Mesendoderm (in vitro differentiated cells): ENCODE measurements at regions not wholly inside any gene's neighbourhood (a gene's known extent, or its start where the extent isn't known, plus 50 kb on each side); places are given as distances from the start of the nearest gene placed in this dataset.
A peak's percentile ranks its signal among the peaks of the same experiment; 100 is the strongest.
"Not testable (repeated sequence)": the region's sequence is repeated elsewhere in the genome, so short reads cannot be mapped to it uniquely, and the experiment has no call there.

Experiments used
- DNase-seq: peaks from one replicate; pipeline ENCODE4 v3.0.0; 2013
- H2AK5ac ChIP-seq: 2 replicates; pipeline ENCODE4 v1.6.1; 2013; ENCODE audit warnings: low read length, inconsistent platforms
- H2BK120ac ChIP-seq: 2 replicates; pipeline ENCODE4 v1.6.1; 2013; ENCODE audit warnings: low read depth, mild to moderate bottlenecking, low read length, moderate library complexity, mixed read lengths
- H2BK15ac ChIP-seq: replicated peaks from 2 replicates; pipeline ENCODE4 v1.6.1; 2013; ENCODE audit warnings: low read depth, mild to moderate bottlenecking, moderate library complexity
- H2BK5ac ChIP-seq: 2 replicates; pipeline ENCODE4 v1.6.1; 2013; ENCODE audit warnings: low read length, inconsistent platforms
- H3K18ac ChIP-seq: 2 replicates; pipeline ENCODE4 v1.6.1; 2013; ENCODE audit warnings: mild to moderate bottlenecking, low read length, mixed read lengths
- H3K23ac ChIP-seq: one replicate; pipeline ENCODE4 v1.6.1; 2013; ENCODE audit warnings: low read length
- H3K27ac ChIP-seq: 2 replicates; pipeline ENCODE4 v1.5.1; 2013; ENCODE audit warnings: low read depth, mild to moderate bottlenecking, inconsistent platforms, low read length, moderate library complexity
- H3K27me3 ChIP-seq: 2 replicates; pipeline ENCODE4 v1.6.1; 2013; ENCODE audit warnings: low read length, control low read depth, mild to moderate bottlenecking, inconsistent platforms; ENCODE audit not compliant: insufficient read depth, poor library complexity
- H3K36me3 ChIP-seq: 2 replicates; pipeline ENCODE4 v1.6.1; 2013; ENCODE audit warnings: low read length, inconsistent platforms; ENCODE audit not compliant: control insufficient read depth, insufficient read depth
- H3K4ac ChIP-seq: one replicate; pipeline ENCODE4 v1.6.1; 2013; ENCODE audit warnings: low read depth, mild to moderate bottlenecking, low read length, moderate library complexity
- H3K4me1 ChIP-seq: 2 replicates; pipeline ENCODE4 v1.6.1; 2013; ENCODE audit warnings: low read depth, low read length, inconsistent platforms; ENCODE audit not compliant: control insufficient read depth
- H3K4me2 ChIP-seq: 2 replicates; pipeline ENCODE4 v1.6.1; 2013; ENCODE audit warnings: low read length
- H3K4me3 ChIP-seq: 2 replicates; pipeline ENCODE4 v1.5.1; 2013; ENCODE audit warnings: mild to moderate bottlenecking, low read length
- H3K56ac ChIP-seq: one replicate; pipeline ENCODE4 v1.6.1; 2013; ENCODE audit warnings: low read length
- H3K79me1 ChIP-seq: 2 replicates; pipeline ENCODE4 v1.6.1; 2013; ENCODE audit warnings: low read length, inconsistent platforms
- H3K79me2 ChIP-seq: 2 replicates; pipeline ENCODE4 v1.6.1; 2013; ENCODE audit warnings: mild to moderate bottlenecking, low read length; ENCODE audit not compliant: control insufficient read depth, insufficient read depth
- H3K9ac ChIP-seq: 2 replicates; pipeline ENCODE4 v1.6.1; 2013; ENCODE audit warnings: low read length, inconsistent platforms
- H4K5ac ChIP-seq: one replicate; pipeline ENCODE4 v1.6.1; 2013; ENCODE audit warnings: low read length
- H4K8ac ChIP-seq: one replicate; pipeline ENCODE4 v1.6.1; 2013; ENCODE audit warnings: low read depth, mild to moderate bottlenecking, control low read depth, low read length, moderate library complexity
- WGBS: extraction: QIAGEN DNeasy Blood & Tissue Kit; methylation state at CpG from one replicate; pipeline ENCODE4 v1.1.7; 2013; ENCODE audit warnings: low lambda C conversion rate, missing lambda C conversion rate; ENCODE audit not compliant: insufficient coverage; ENCODE audit errors: extremely low coverage; 5-methylcytosine and 5-hydroxymethylcytosine counted together

DNA sequence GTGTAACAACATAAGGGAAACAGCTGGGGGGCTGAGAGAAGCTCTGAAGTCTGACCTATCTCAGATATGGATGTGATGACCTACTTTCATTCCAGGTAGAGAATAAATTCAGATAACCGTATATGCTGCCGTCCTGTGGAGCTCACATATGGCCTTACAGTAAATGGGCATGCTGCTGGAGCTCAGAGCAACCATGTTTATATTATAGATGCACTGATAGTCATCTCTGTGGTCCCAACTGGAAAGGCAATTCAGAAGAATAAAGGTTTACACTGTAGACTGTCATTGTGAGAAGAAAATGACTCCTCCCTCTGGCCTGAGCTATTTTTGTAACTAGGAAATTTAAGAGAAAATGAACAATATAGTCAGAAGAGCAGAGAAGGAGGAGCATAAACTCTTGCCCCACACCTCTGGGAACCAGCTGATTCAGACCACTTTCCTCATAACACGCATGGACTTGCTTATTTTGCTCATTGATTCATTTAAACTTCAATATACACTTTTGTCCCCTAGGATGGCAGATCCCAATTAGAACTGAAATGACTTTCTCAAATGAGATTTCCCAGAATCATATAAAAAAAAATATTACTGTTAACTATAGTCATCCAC lies 69.9 kb upstream of the NXPH1 start:
- no peak overlapping the region for H4K5ac ChIP-seq
- no peak overlapping the region for H3K27ac ChIP-seq
- no peak overlapping the region for H3K56ac ChIP-seq
- no CpG with 5 or more reads among the region's 3 CpGs for WGBS
- no peaks in the 10 kb centered on the region for H3K36me3 ChIP-seq
- no peak overlapping the region for H3K23ac ChIP-seq
- no peaks in the 10 kb centered on the region for H3K27me3 ChIP-seq
- no peak overlapping the region for H3K18ac ChIP-seq
- H3K79me2 ChIP-seq, result no peaks in the 10 kb centered on the region
- H3K4me1 ChIP-seq, result peaks cover 8% of the 10 kb centered on the region
- H3K79me1 ChIP-seq, result no peaks in the 10 kb centered on the region
- H4K8ac ChIP-seq, result no peak overlapping the region
- H2BK120ac ChIP-seq, result no peak overlapping the region
- no peak overlapping the region for H3K4me3 ChIP-seq
- DNase-seq, result no peak
- no peak overlapping the region for H2BK15ac ChIP-seq
- no peak overlapping the region for H3K4me2 ChIP-seq
- H3K4ac ChIP-seq, result no peak overlapping the region
- no peak overlapping the region for H2AK5ac ChIP-seq
- H3K9ac ChIP-seq, result no peak overlapping the region
- no peak overlapping the region for H2BK5ac ChIP-seq

DNA sequence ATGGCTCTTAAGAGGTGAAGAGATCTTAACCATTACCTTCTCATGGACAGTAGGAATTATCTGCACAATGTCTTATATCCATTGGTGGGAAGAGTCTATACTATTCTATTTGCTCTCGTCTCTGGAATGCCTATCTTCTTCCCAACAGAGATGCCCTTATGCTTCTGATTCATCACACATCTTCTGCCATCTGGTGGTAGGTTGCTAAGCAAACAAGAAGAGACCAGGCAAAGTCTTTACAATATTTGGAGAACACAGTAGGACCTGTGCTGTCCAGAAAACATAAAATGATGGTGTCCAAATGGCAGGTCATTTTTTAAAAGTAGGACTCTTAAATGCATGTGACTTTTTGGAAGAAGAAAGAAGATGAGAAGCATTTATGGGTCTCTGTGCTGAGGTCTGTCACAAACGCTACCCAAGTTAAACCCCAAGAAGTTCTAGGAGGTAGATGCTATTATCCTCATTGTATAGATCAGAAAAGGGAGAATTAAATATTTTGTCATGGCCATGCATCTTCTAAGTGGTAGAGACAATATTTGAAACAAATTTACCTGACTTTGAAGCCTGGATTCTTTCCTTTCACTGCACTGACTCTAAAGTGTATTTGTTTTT lies 67.8 kb upstream of the NXPH1 start:
- no peak overlapping the region for H3K4me2 ChIP-seq
- no peak overlapping the region for H3K18ac ChIP-seq
- no peak overlapping the region for H2BK120ac ChIP-seq
- no peaks in the 10 kb centered on the region for H3K79me1 ChIP-seq
- H2AK5ac ChIP-seq, result no peak overlapping the region
- no peak overlapping the region for H2BK15ac ChIP-seq
- H3K27me3 ChIP-seq, result no peaks in the 10 kb centered on the region
- H3K4me3 ChIP-seq, result no peak overlapping the region
- H3K23ac ChIP-seq, result no peak overlapping the region
- peaks cover 8% of the 10 kb centered on the region for H3K4me1 ChIP-seq
- no peak overlapping the region for H2BK5ac ChIP-seq
- no CpG with 5 or more reads among the region's 2 CpGs for WGBS
- DNase-seq, result peak; percentile 78
- no peak overlapping the region for H3K27ac ChIP-seq
- H4K8ac ChIP-seq, result no peak overlapping the region
- H3K4ac ChIP-seq, result no peak overlapping the region
- no peak overlapping the region for H3K9ac ChIP-seq
- no peaks in the 10 kb centered on the region for H3K79me2 ChIP-seq
- no peak overlapping the region for H3K56ac ChIP-seq
- H3K36me3 ChIP-seq, result no peaks in the 10 kb centered on the region
- H4K5ac ChIP-seq, result no peak overlapping the region

DNA sequence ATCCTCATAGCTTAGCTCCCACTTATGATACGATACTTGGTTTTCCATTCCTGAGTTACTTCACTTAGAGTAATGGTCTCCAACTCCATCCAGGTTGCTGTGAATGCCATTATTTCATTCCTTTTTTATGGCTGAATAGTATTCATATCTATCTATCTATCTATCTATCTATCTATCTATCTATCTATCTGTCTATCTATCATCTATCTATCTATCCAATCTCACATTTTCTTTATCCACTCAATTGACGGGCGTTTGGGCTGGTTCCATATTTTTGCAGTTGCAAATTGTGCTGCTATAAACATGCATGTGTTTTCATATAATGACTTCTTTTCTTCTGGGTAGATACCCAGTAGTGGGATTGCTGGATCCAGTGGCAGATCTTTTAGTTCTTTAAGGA lies 65.4 kb upstream of the NXPH1 start:
- H2AK5ac ChIP-seq, H3K9ac ChIP-seq, H4K5ac ChIP-seq, H3K23ac ChIP-seq, H3K4ac ChIP-seq, H2BK120ac ChIP-seq, H3K18ac ChIP-seq, H3K79me1 ChIP-seq, H3K4me3 ChIP-seq, H2BK15ac ChIP-seq, H3K4me1 ChIP-seq, H2BK5ac ChIP-seq, H3K4me2 ChIP-seq, H3K56ac ChIP-seq, DNase-seq, H4K8ac ChIP-seq, H3K27ac ChIP-seq, H3K27me3 ChIP-seq, H3K36me3 ChIP-seq, H3K79me2 ChIP-seq: not testable (repeated sequence)
- no CpG with 5 or more reads among the region's 3 CpGs for WGBS

DNA sequence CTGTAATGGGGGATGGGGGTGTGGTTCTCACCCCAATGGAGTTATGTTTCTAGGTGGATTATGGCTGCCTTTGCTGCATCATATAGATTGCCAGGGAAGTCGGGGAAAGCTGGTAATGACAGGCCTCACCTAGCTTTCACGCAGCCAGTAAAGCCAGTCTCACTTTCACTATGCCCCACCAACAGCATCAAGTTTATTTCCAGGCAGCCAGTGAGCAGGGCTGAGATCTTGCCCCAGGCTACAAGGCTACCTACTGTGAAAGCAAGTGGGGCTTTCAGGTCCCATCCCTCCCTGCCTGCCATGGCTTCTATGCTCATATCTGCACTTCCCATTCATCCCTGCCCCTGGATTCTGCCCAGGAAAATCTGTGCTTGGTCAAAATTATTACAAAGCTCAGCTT lies 61.7 kb upstream of the NXPH1 start:
- Histone ChIP-seq H3K36me3 (no peaks in the 10 kb centered on the region), H3K56ac (no peak overlapping the region), H2AK5ac (no peak overlapping the region), H3K4me2 (no peak overlapping the region), H2BK15ac (no peak overlapping the region), H4K5ac (no peak overlapping the region), H3K4ac (no peak overlapping the region), H4K8ac (no peak overlapping the region), H3K27ac (no peak overlapping the region), H3K4me1 (no peaks in the 10 kb centered on the region), H2BK5ac (no peak overlapping the region), H2BK120ac (no peak overlapping the region), H3K23ac (no peak overlapping the region), H3K27me3 (no peaks in the 10 kb centered on the region), H3K9ac (no peak overlapping the region), H3K4me3 (no peak overlapping the region), H3K18ac (no peak overlapping the region), H3K79me2 (no peaks in the 10 kb centered on the region), H3K79me1 (no peaks in the 10 kb centered on the region)
- DNase-seq, result peak; percentile 57
- no CpG with 5 or more reads among the region's 2 CpGs for WGBS

DNA sequence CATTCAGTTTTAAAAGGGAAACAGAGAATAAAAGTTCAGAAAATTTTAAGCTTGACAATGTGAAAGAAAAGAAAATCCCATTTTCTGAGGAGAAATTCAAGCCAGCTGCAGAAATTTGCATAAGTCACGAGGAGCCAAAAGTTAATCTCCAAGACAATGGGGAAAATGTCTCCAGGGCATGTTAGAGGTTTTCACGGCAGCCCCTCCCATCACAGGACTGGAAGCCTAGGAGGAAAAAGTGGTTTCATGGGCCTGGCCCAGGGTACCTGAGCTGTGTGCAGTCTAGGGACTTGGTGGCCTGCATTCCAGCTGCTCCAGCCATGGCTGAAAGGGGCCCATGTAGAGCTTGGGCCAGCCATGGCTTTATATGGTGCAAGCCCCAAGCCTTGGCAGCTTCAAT lies 59.6 kb upstream of the NXPH1 start:
- Histone ChIP-seq H4K5ac (no peak overlapping the region), H2BK15ac (no peak overlapping the region), H3K9ac (no peak overlapping the region), H3K4me3 (no peak overlapping the region), H2BK120ac (no peak overlapping the region), H3K4me1 (no peaks in the 10 kb centered on the region), H2AK5ac (no peak overlapping the region), H4K8ac (no peak overlapping the region), H3K36me3 (no peaks in the 10 kb centered on the region), H2BK5ac (no peak overlapping the region), H3K79me2 (no peaks in the 10 kb centered on the region), H3K18ac (no peak overlapping the region), H3K4ac (no peak overlapping the region), H3K4me2 (no peak overlapping the region), H3K56ac (no peak overlapping the region), H3K23ac (no peak overlapping the region), H3K27me3 (no peaks in the 10 kb centered on the region), H3K79me1 (no peaks in the 10 kb centered on the region), H3K27ac (no peak overlapping the region)
- DNase-seq, result no peak
- WGBS, result no CpG with 5 or more reads among the region's 2 CpGs
